NCI-H526 treated with DMSO at 0.1 percent for 48 hours (cell line): ENCODE measurements at regions not wholly inside any gene's neighbourhood (a gene's known extent, or its start where the extent isn't known, plus 50 kb on each side); places are given as distances from the start of the nearest gene placed in this dataset.

Source experiments
- DNase-seq: peaks from one replicate; lab custom pipeline; 2025; lab: John Stamatoyannopoulos, UW

DNA sequence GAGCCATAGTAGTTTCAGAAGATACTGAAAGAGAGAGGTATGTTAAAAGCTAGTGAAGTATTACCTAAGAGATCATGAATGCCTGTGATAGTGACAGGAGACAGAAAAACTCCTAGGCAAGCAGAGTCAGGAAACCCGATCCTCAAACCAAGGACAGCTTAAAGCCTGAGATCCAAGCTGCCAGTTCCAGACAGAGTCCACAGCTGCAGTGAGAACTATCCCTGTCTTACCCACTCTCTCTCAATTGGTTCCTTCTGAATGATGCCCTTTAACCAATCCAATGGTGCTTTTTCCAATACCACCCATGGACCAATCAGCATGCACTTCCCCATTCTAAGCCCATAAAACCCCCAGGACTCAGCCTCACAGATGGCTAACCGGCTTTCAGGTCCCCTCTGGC, 90.4 kb upstream of the PCDH10 start:
- DNase-seq = no peak

DNA sequence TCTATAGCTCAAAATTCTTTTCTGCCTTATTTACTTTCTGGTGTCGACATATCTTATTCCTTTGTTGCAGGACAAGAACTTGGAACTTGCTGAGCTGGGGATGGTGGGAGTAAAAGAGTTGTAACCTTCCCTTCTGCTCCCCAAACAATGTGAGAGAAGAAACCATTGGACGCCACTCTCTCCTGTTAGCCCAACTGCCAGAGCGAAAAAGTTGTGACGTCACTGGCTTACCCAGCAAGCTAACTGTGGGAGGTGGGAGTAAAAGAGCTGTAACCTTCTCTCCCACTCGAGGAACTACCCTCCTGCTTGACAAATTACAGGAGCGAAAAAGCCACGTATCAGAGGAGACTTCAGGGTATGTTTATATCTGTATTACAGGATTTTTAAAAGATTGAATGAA, 90.0 kb upstream of the PCDH10 start:
- no peak for DNase-seq

- no peak for DNase-seq
Observed at GRCh38 chr4:133062851-133063250, 86.2 kb upstream of the PCDH10 start.

GRCh38 chr4:133068083-133068482, 81.0 kb upstream of the PCDH10 start:
- DNase-seq = no peak

DNA sequence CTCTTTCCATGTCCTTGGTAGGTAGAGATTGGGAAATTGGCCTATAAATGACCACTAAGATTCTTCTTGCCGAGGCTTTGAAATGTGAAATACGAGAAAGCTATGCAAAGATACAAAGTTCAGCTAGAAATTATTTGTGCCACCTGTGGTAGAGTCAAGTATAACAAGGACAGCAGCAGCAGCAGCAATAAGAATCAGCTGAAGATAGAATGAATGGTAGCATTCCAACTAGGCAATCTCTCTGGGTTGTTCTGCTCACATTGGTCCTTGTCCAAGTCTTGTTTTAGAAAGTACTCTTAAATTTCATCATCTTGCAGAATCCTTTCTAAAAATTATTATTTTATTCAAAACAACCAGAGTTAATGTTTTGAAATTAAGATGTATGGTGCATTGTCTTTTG, 67.8 kb upstream of the PCDH10 start:
- no peak for DNase-seq

GRCh38 chr4:133084421-133084820, 64.7 kb upstream of the PCDH10 start:
- DNase-seq = no peak

GRCh38 chr4:133095591-133095990, 53.5 kb upstream of the PCDH10 start:
- no peak for DNase-seq

DNA sequence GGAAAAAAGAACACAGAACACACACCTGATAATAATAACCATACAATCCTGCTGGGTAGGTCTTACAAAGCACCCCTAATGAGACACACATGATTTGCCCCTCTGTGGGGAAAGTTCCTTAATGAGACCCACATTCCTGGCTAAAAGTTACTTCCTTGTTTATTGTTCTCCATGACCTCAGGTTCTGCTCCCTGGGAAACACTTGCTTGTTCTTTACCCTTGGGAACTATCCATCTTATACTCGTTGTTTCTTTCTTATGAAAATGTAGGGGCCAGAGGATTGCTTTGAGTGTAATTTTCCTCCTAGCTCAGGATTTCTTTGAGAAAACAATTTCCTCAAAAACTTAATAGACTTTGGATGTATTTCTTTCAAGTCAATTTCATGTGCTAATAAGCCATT, 52.1 kb upstream of the PCDH10 start:
- no peak for DNase-seq
